SK-N-SH (cell line): ENCODE measurements at regions not wholly inside any gene's neighbourhood (a gene's known extent, or its start where the extent isn't known, plus 50 kb on each side); places are given as distances from the start of the nearest gene placed in this dataset.

Experiments used
- CTCF ChIA-PET: fragments of 300-600, 350-600 bp; formaldehyde crosslinking; extraction: SDS; loops from one replicate; lab custom pipeline; 2021; lab: Yijun Ruan, JAX
- POLR2A ChIA-PET: fragments of 350-600 bp; sonication (Branson Sonifier 250); formaldehyde crosslinking; extraction: SDS; loops from one replicate; lab custom pipeline; 2020; ENCODE audit warnings: antibody characterized with exemption, inconsistent platforms; lab: Yijun Ruan, JAX
- DNase-seq: peaks from one replicate; pipeline ENCODE4 v3.0.0; 2012
- H2AFZ ChIP-seq: fragments of 200-600 bp; sonication (generic); 2 replicates; pipeline ENCODE4 v1.8.1; 2016; ENCODE audit warnings: antibody characterized with exemption, mild to moderate bottlenecking, low read depth
- H3F3A ChIP-seq: fragments of 200-600 bp; sonication (generic); replicated peaks from 2 replicates; pipeline ENCODE3; 2016; ENCODE audit warnings: antibody characterized with exemption, mild to moderate bottlenecking; ENCODE audit not compliant: insufficient read depth
- H3K27ac ChIP-seq, 2 experiments: fragments of 200-500 bp in 1 of 2; fragments of 200-600 bp in 1 of 2; sonication (Bioruptor generic) in 1 of 2; sonication (generic), shearing (Covaris generic) in 1 of 2; 2 replicates each; pipeline versions ENCODE4 v1.5.1 to v1.6.1; 2014 to 2016; ENCODE audit warnings: low read depth in 2 of 2, inconsistent platforms in 1 of 2, low read length in 1 of 2, mild to moderate bottlenecking in 1 of 2, mixed read lengths in 1 of 2
- H3K27me3 ChIP-seq: fragments of 200-600 bp; sonication (generic), shearing (Covaris generic); 2 replicates; pipeline ENCODE4 v1.6.1; 2016; ENCODE audit warnings: mixed run types; ENCODE audit not compliant: insufficient read depth
- H3K36me3 ChIP-seq, 2 experiments: fragments of 200-500 bp in 1 of 2; fragments of 200-600 bp in 1 of 2; sonication (Bioruptor generic) in 1 of 2; sonication (generic) in 1 of 2; replicated peaks in 1 of 2; 2 replicates each; pipeline versions ENCODE3 to v1.5.1; 2014 to 2016; ENCODE audit warnings: low read length in 1 of 2, mild to moderate bottlenecking in 1 of 2; ENCODE audit not compliant: insufficient read depth in 2 of 2, control insufficient read depth in 1 of 2
- H3K4me1 ChIP-seq, 2 experiments: fragments of 200-500 bp in 1 of 2; fragments of 200-600 bp in 1 of 2; sonication (Bioruptor generic) in 1 of 2; sonication (generic), shearing (Covaris generic) in 1 of 2; 2 replicates each; pipeline versions ENCODE4 v1.5.1 to v1.6.1; 2014 to 2016; ENCODE audit warnings: low read depth in 1 of 2, low read length in 1 of 2, mixed run types in 1 of 2; ENCODE audit not compliant: insufficient read depth in 2 of 2, control insufficient read depth in 1 of 2
- H3K4me2 ChIP-seq: fragments of 200-600 bp; sonication (generic), shearing (Covaris generic); 2 replicates; pipeline ENCODE4 v1.6.1; 2017; ENCODE audit warnings: mixed run types
- H3K4me3 ChIP-seq, 2 experiments: fragments of 200-500 bp in 1 of 2; fragments of 200-600 bp in 1 of 2; sonication (Bioruptor generic) in 1 of 2; sonication (generic), shearing (Covaris generic) in 1 of 2; 2 replicates each; pipeline versions ENCODE4 v1.5.1 to v1.8.1; 2014 to 2016; ENCODE audit warnings: low read depth in 2 of 2, inconsistent platforms in 1 of 2, low read length in 1 of 2, mild to moderate bottlenecking in 1 of 2, mixed read lengths in 1 of 2, moderate library complexity in 1 of 2
- H3K79me2 ChIP-seq: fragments of 200-600 bp; sonication (generic); 2 replicates; pipeline ENCODE4 v1.8.1; 2017; ENCODE audit warnings: mild to moderate bottlenecking; ENCODE audit not compliant: insufficient read depth
- H3K9ac ChIP-seq: fragments of 200-600 bp; sonication (generic); 2 replicates; pipeline ENCODE4 v1.6.1; 2017; ENCODE audit warnings: mixed run types
- H3K9me2 ChIP-seq: fragments of 200-600 bp; sonication (generic); 2 replicates; pipeline ENCODE4 v1.6.1; 2017; ENCODE audit warnings: mixed run types
- H3K9me3 ChIP-seq: fragments of 200-600 bp; sonication (generic); 2 replicates; pipeline ENCODE4 v1.6.1; 2017; ENCODE audit warnings: mixed run types, mild to moderate bottlenecking, moderate library complexity
- H4K20me1 ChIP-seq: fragments of 200-600 bp; sonication (generic); 2 replicates; pipeline ENCODE4 v1.6.1; 2017; ENCODE audit warnings: mild to moderate bottlenecking, mixed run types; ENCODE audit not compliant: insufficient read depth
- CHD2 ChIP-seq: fragments of 150-350 bp; IDR thresholded peaks from 2 replicates; pipeline ENCODE4 v1.6.1; 2018; ENCODE audit warnings: low read length; ENCODE audit not compliant: partially characterized antibody
- ELF1 ChIP-seq: IDR thresholded peaks from 2 replicates; pipeline ENCODE4 v1.4.0; 2012
- EZH2phosphoT487 ChIP-seq: fragments of 200-600 bp; sonication (generic); IDR thresholded peaks from 2 replicates; pipeline ENCODE4 v1.6.1; 2017; ENCODE audit warnings: low read depth, mixed run types, mild to moderate bottlenecking, antibody characterized with exemption, moderate library complexity, borderline replicate concordance
- FOSL2 ChIP-seq: IDR thresholded peaks from 2 replicates; pipeline ENCODE4 v1.4.0; 2012; ENCODE audit warnings: low read depth, mild to moderate bottlenecking, moderate library complexity, borderline replicate concordance
- FOXJ3 ChIP-seq: sonication (generic); formaldehyde crosslinking; IDR thresholded peaks from 2 replicates; pipeline ENCODE4 v1.5.1; 2020; ENCODE audit warnings: mild to moderate bottlenecking, missing genetic modification reagents
- FOXM1 ChIP-seq: IDR thresholded peaks from 2 replicates; pipeline ENCODE4 v1.4.0; 2012; ENCODE audit warnings: low read depth, mild to moderate bottlenecking
- GABPA ChIP-seq: IDR thresholded peaks from 2 replicates; pipeline ENCODE4 v1.4.0; 2012; ENCODE audit warnings: low read depth, mild to moderate bottlenecking
- MAX ChIP-seq: IDR thresholded peaks from 2 replicates; pipeline ENCODE4 v1.4.0; 2012; ENCODE audit warnings: low read depth
- MEF2A ChIP-seq: IDR thresholded peaks from 2 replicates; pipeline ENCODE4 v1.4.0; 2012; ENCODE audit warnings: low read depth, borderline replicate concordance
- MXI1 ChIP-seq: IDR thresholded peaks from 2 replicates; pipeline ENCODE4 v1.6.1; 2012; ENCODE audit warnings: mild to moderate bottlenecking, low read depth, low read length, improper control_type of control experiment
- NRF1 ChIP-seq: IDR thresholded peaks from 2 replicates; pipeline ENCODE4 v1.6.1; 2012; ENCODE audit warnings: low read depth, mild to moderate bottlenecking, low read length
- PBX3 ChIP-seq: IDR thresholded peaks from 2 replicates; pipeline ENCODE4; 2012
- POLR2AphosphoS5 ChIP-seq: IDR thresholded peaks from 2 replicates; pipeline ENCODE4 v1.6.1; 2012; ENCODE audit warnings: low read depth, low read length
- RCOR1 ChIP-seq: fragments of 150-350 bp; IDR thresholded peaks from 2 replicates; pipeline ENCODE4 v1.6.1; 2017; ENCODE audit warnings: antibody characterized with exemption, low read length
- RXRA ChIP-seq: IDR thresholded peaks from 2 replicates; pipeline ENCODE4 v1.4.0; 2012; ENCODE audit warnings: low read depth, mild to moderate bottlenecking, borderline replicate concordance
- SIN3A ChIP-seq: IDR thresholded peaks from 2 replicates; pipeline ENCODE4 v1.6.1; 2012; ENCODE audit warnings: low read depth, mild to moderate bottlenecking, low read length, moderate library complexity, borderline replicate concordance
- TEAD4 ChIP-seq: IDR thresholded peaks from 2 replicates; pipeline ENCODE4 v1.4.0; 2012; ENCODE audit warnings: mild to moderate bottlenecking, borderline replicate concordance; ENCODE audit not compliant: insufficient read depth
- USF1 ChIP-seq: IDR thresholded peaks from 2 replicates; pipeline ENCODE4 v1.4.0; 2012; ENCODE audit warnings: low read depth, borderline replicate concordance
- WGBS: methylation state at CpG from one replicate; pipeline ENCODE4 v1.1.6; 2017; ENCODE audit warnings: low lambda C conversion rate; 5-methylcytosine and 5-hydroxymethylcytosine counted together
- TF ChIP-seq, protein P1 (sequence below): fragments of 150-350 bp; IDR thresholded peaks from 2 replicates; pipeline ENCODE4 v1.6.1; 2016; ENCODE audit warnings: mild to moderate bottlenecking, low read depth, low read length
- TF ChIP-seq, protein P2 (sequence below): IDR thresholded peaks from 2 replicates; pipeline ENCODE4 v1.4.0; 2012; ENCODE audit warnings: low read depth, borderline replicate concordance

DNA sequence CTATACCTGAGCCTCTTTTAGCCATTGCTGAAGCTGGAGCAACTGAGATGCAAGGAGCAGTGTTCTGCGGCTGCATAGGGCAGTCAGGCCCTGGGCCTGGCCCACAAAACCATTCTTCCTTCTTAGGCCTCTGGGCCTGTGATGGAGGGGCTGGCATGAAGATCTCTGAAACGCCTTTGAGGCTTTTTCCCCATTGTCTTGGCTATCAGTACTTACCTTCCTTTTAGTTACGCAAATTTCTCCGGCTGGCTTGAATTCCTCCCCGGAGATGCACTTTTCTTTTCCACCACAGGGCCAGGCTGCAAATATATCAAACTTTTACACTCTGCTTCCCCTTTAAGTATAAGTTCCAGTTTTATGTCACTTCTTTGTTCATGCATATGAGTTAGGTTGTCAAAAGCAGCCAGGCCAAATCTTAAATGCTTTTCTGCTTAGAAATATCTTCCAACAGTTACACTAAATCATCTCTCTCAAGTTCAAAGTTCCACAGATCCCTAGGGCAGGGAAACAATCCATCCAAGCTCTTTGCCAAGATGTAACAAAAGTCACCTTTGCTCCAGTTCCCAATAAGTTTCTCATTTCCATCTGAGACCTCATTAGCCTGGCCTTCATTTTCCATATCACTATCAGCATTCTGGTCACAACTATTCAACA lies 194.4 kb upstream of the PCDH7 start:
- WGBS = 42% methylated on average over 5 of the region's 5 CpGs
- Histone ChIP-seq H3K4me3 (no peak overlapping the region), H3K9me3 (no peaks in the 10 kb centered on the region), H3K36me3 (no peaks in the 10 kb centered on the region), H3F3A (no peaks in the 10 kb centered on the region), H3K9ac (no peak overlapping the region), H3K4me2 (no peak overlapping the region), H3K27me3 (no peaks in the 10 kb centered on the region), H3K4me1 (no peaks in the 10 kb centered on the region), H2AFZ (no peak overlapping the region), H3K79me2 (no peaks in the 10 kb centered on the region), H3K9me2 (no peaks in the 10 kb centered on the region), H4K20me1 (no peaks in the 10 kb centered on the region), H3K27ac (no peak overlapping the region)
- no peak for DNase-seq
- TF ChIP-seq NRF1 = no peak
- TF ChIP-seq, protein P1, sequence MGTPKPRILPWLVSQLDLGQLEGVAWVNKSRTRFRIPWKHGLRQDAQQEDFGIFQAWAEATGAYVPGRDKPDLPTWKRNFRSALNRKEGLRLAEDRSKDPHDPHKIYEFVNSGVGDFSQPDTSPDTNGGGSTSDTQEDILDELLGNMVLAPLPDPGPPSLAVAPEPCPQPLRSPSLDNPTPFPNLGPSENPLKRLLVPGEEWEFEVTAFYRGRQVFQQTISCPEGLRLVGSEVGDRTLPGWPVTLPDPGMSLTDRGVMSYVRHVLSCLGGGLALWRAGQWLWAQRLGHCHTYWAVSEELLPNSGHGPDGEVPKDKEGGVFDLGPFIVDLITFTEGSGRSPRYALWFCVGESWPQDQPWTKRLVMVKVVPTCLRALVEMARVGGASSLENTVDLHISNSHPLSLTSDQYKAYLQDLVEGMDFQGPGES = no peak
- TF ChIP-seq RXRA = no peak
- TF ChIP-seq RCOR1 = no peak
- TF ChIP-seq FOSL2 = no peak
- TF ChIP-seq SIN3A = no peak
- TF ChIP-seq TEAD4 = no peak
- no peak for TF ChIP-seq GABPA
- no peak for TF ChIP-seq MXI1
- no peak for TF ChIP-seq FOXM1
- no peak for TF ChIP-seq PBX3
- POLR2A ChIA-PET = no interaction called here
- CTCF ChIA-PET = interaction anchor here (0.9 kb wide), 1 partner anchor 8 kb away, joined by 3 read pairs; no protein-coding TSS in a partner anchor

GRCh38 chr4:30535255-30535654 lies 184.9 kb upstream of the PCDH7 start:
- Histone ChIP-seq H4K20me1 (no peaks in the 10 kb centered on the region), H3K79me2 (no peaks in the 10 kb centered on the region), H3K9me3 (no peaks in the 10 kb centered on the region), H3F3A (no peaks in the 10 kb centered on the region), H3K27ac (no peak overlapping the region), H3K4me3 (no peak overlapping the region), H3K9me2 (no peaks in the 10 kb centered on the region), H3K4me2 (no peak overlapping the region), H3K9ac (no peak overlapping the region), H3K36me3 (no peaks in the 10 kb centered on the region), H3K27me3 (no peaks in the 10 kb centered on the region), H2AFZ (no peak overlapping the region), H3K4me1 (peaks cover 0 to 8% of the 10 kb centered on the region in 2 experiments; a peak in 2 of 4 replicates)
- CTCF ChIA-PET = no interaction called here
- TF ChIP-seq, protein P1 = no peak
- TF ChIP-seq MEF2A (no peak), FOXJ3 (no peak), NRF1 (no peak), CHD2 (no peak), MAX (no peak), EZH2phosphoT487 (no peak), POLR2AphosphoS5 (no peak), USF1 (no peak), PBX3 (no peak), ELF1 (no peak)
- TF ChIP-seq, protein P2, sequence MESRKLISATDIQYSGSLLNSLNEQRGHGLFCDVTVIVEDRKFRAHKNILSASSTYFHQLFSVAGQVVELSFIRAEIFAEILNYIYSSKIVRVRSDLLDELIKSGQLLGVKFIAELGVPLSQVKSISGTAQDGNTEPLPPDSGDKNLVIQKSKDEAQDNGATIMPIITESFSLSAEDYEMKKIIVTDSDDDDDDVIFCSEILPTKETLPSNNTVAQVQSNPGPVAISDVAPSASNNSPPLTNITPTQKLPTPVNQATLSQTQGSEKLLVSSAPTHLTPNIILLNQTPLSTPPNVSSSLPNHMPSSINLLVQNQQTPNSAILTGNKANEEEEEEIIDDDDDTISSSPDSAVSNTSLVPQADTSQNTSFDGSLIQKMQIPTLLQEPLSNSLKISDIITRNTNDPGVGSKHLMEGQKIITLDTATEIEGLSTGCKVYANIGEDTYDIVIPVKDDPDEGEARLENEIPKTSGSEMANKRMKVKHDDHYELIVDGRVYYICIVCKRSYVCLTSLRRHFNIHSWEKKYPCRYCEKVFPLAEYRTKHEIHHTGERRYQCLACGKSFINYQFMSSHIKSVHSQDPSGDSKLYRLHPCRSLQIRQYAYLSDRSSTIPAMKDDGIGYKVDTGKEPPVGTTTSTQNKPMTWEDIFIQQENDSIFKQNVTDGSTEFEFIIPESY = no peak
- POLR2A ChIA-PET = no interaction called here
- DNase-seq = no peak
- WGBS = 45% methylated on average over 3 of the region's 3 CpGs
